Nephron progenitor cell (in vitro differentiated cells): ENCODE measurements at regions not wholly inside any gene's neighbourhood (a gene's known extent, or its start where the extent isn't known, plus 50 kb on each side); places are given as distances from the start of the nearest gene placed in this dataset.

Source experiments
- DNase-seq: peaks from one replicate; pipeline ENCODE4 v3.0.0; 2021
- H3K27ac Mint-ChIP-seq: 2 replicates; pipeline ENCODE4 v1.8.0; 2021; ENCODE audit warnings: mild to moderate bottlenecking, moderate library complexity, mixed read lengths
- H3K27me3 Mint-ChIP-seq: 2 replicates; pipeline ENCODE4 v1.8.0; 2021; ENCODE audit warnings: mild to moderate bottlenecking, low read depth, mixed read lengths; ENCODE audit not compliant: poor library complexity
- H3K36me3 Mint-ChIP-seq: 2 replicates; pipeline ENCODE4 v1.8.0; 2021; ENCODE audit warnings: low read depth, mixed read lengths
- H3K4me1 Mint-ChIP-seq: 2 replicates; pipeline ENCODE4 v1.8.0; 2021; ENCODE audit warnings: mixed read lengths
- H3K4me3 Mint-ChIP-seq: 2 replicates; pipeline ENCODE4 v1.8.0; 2021; ENCODE audit warnings: mild to moderate bottlenecking, moderate library complexity, mixed read lengths
- H3K9me3 Mint-ChIP-seq: 2 replicates; pipeline ENCODE4 v1.8.0; 2021; ENCODE audit warnings: mild to moderate bottlenecking, moderate library complexity, mixed read lengths
- TF ChIP-seq, protein P1 (sequence below): fragments of 200-600 bp; sonication (generic); IDR thresholded peaks from 2 replicates; pipeline ENCODE4 v1.5.0; 2021; ENCODE audit warnings: antibody characterized with exemption

DNA sequence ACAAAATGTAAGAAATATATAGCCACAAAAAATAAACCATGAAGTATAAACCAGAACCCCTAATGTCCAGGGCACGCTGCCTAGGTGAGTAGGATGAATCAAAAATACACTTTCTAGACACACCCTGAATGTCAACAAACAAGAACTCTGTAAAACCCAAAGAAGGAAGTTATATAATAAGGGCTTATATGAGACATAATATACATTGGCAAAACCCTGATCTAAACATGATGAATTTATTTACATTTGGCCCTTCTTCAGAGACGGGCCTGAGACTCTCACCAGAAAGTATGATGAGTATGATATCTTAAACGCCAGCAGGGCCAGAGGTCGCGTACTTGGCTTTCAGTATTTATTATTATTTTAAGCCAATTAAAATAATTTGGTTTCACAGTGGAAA is 125.1 kb upstream of the FST start:
- no peak for DNase-seq
- TF ChIP-seq, protein P1, sequence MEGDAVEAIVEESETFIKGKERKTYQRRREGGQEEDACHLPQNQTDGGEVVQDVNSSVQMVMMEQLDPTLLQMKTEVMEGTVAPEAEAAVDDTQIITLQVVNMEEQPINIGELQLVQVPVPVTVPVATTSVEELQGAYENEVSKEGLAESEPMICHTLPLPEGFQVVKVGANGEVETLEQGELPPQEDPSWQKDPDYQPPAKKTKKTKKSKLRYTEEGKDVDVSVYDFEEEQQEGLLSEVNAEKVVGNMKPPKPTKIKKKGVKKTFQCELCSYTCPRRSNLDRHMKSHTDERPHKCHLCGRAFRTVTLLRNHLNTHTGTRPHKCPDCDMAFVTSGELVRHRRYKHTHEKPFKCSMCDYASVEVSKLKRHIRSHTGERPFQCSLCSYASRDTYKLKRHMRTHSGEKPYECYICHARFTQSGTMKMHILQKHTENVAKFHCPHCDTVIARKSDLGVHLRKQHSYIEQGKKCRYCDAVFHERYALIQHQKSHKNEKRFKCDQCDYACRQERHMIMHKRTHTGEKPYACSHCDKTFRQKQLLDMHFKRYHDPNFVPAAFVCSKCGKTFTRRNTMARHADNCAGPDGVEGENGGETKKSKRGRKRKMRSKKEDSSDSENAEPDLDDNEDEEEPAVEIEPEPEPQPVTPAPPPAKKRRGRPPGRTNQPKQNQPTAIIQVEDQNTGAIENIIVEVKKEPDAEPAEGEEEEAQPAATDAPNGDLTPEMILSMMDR: no peak
- no peak overlapping the region for H3K27ac Mint-ChIP-seq
- H3K27me3 Mint-ChIP-seq: no peaks in the 10 kb centered on the region
- H3K4me1 Mint-ChIP-seq: no peaks in the 10 kb centered on the region
- no peaks in the 10 kb centered on the region for H3K36me3 Mint-ChIP-seq
- peaks cover 4% of the 10 kb centered on the region for H3K9me3 Mint-ChIP-seq
- H3K4me3 Mint-ChIP-seq: no peak overlapping the region

DNA sequence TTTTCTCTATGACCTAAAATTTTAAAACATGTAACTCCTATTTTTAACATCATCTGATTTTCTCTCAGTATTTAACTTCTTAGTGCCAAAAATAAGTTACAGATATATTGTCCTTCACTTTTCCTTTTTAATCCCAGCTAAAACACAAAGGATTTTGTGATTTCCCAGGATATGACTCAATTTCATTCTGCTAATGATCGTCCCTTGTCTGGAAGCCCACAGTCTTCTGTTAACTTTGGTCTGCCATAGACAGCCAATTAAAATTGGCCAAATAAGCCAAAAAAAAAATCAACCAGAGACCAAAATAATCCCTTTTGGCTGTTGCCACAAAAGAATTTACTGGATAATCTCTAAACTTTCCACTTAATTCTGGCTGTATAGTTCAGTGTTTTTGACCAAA is 124.5 kb upstream of the FST start:
- no peak for DNase-seq
- H3K27ac Mint-ChIP-seq: no peak overlapping the region
- H3K27me3 Mint-ChIP-seq: no peaks in the 10 kb centered on the region
- peaks cover 4% of the 10 kb centered on the region for H3K9me3 Mint-ChIP-seq
- H3K4me1 Mint-ChIP-seq: no peaks in the 10 kb centered on the region
- H3K36me3 Mint-ChIP-seq: no peaks in the 10 kb centered on the region
- no peak overlapping the region for H3K4me3 Mint-ChIP-seq
- TF ChIP-seq, protein P1: no peak

DNA sequence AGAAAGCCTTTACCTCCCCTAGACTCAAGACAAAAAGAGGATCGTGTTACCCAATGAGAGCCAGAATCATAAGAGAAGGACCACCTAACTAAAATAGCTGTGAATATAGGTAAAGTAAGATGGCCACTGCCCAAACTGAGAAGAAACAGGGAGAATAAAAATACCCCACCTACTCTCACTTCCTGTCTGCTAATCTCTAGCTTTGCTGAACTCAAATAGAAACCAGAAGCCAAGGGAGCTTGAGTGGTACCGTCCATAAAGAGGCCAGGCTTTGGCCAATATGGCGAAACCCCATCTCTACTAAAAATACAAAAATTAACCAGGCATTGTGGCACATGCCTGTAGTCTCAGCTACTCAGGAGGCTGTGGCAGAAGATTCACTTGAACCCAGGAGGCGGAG is 123.0 kb upstream of the FST start:
- Mint-ChIP-seq H3K27ac (no peak overlapping the region), H3K36me3 (no peaks in the 10 kb centered on the region), H3K27me3 (no peaks in the 10 kb centered on the region), H3K4me1 (no peaks in the 10 kb centered on the region), H3K4me3 (no peak overlapping the region), H3K9me3 (no peaks in the 10 kb centered on the region)
- no peak for DNase-seq
- TF ChIP-seq, protein P1: no peak

DNA sequence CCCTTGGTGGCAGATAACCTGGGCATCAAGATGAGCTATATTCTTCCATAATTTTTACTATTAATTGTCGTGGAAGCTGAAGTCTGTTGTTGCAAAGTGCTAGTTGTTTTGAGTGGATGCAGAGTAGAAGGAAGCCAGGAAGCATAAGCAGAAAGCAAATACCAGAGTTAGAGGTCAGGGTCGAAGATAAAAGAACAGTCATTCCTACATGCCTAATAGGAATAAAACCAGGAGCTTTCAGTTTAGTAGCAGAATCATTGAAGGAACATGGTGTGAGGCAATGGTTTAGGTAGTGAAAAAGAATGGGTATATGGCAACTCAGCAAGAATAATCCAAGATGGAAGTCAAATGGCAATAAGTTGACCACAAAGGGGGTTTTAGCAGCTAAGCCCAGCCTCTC is 121.6 kb upstream of the FST start:
- H3K9me3 Mint-ChIP-seq: no peaks in the 10 kb centered on the region
- H3K4me3 Mint-ChIP-seq: no peak overlapping the region
- no peaks in the 10 kb centered on the region for H3K36me3 Mint-ChIP-seq
- DNase-seq: no peak
- no peaks in the 10 kb centered on the region for H3K4me1 Mint-ChIP-seq
- H3K27me3 Mint-ChIP-seq: no peaks in the 10 kb centered on the region
- H3K27ac Mint-ChIP-seq: no peak overlapping the region
- TF ChIP-seq, protein P1: no peak

DNA sequence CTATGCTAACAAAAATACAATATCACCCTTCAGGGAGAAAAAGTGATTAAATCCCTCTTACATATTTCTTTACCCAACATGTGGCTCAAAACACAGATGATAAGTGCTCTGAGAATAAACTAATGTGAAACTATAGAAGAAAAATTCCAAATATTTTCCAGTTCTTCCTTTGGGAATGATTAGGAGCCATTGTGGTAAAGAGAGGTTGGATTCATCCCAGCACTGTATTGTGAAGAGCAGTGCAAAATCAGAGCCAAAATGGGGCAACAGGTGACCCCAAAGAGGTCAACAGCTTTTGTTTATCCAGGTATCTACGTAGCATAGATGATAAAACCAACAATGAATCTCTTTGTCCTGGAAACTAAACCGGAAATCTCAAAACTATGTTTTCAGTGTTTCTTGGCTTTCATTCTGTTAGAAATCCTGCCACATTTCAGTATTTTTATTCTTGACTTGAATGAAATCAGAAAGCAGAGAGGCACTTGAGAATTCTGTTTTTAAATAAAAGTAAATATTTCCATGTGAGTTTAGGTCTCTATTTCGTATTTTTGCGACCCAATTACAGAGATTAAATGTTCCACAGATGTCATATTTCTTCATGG is 120.4 kb upstream of the FST start:
- no peak overlapping the region for H3K4me3 Mint-ChIP-seq
- H3K9me3 Mint-ChIP-seq: no peaks in the 10 kb centered on the region
- no peaks in the 10 kb centered on the region for H3K36me3 Mint-ChIP-seq
- no peaks in the 10 kb centered on the region for H3K4me1 Mint-ChIP-seq
- no peak for DNase-seq
- no peaks in the 10 kb centered on the region for H3K27me3 Mint-ChIP-seq
- TF ChIP-seq, protein P1: no peak
- no peak overlapping the region for H3K27ac Mint-ChIP-seq

DNA sequence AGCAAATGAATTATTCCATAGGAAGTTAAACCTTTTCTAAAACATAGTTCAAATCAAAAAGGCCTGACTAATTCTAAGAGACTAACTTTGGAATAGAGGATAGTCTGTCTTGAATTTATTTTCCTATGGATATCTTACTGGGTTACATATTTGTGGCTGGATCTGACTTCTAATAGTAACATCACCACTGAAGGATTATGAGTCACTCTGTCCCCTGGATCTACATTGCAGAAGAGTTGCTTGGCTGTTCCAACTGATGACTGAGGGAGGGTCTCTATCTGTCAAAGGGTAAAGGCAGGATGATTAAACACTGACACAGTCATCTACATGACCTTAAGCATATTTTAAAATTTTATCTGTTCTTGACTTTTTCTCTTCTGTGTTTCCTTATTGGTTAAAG is 119.6 kb upstream of the FST start:
- H3K36me3 Mint-ChIP-seq: no peaks in the 10 kb centered on the region
- no peak overlapping the region for H3K4me3 Mint-ChIP-seq
- TF ChIP-seq, protein P1: no peak
- DNase-seq: no peak
- H3K9me3 Mint-ChIP-seq: no peaks in the 10 kb centered on the region
- H3K27me3 Mint-ChIP-seq: no peaks in the 10 kb centered on the region
- no peaks in the 10 kb centered on the region for H3K4me1 Mint-ChIP-seq
- no peak overlapping the region for H3K27ac Mint-ChIP-seq
